ENCODE measurements at regions not wholly inside any gene's neighbourhood (a gene's known extent, or its start where the extent isn't known, plus 50 kb on each side); places are given as distances from the start of the nearest gene placed in this dataset.

- no peak for ATAC-seq
- H3K27ac Mint-ChIP-seq, result no peak overlapping the region
- no peaks in the 10 kb centered on the region for H3K36me3 Mint-ChIP-seq (ENCODE audit: low read depth)
- CTCF ChIA-PET, result no interaction called here
- no peaks in the 10 kb centered on the region for H3K4me1 Mint-ChIP-seq (ENCODE audit: low read depth)
- no peaks in the 10 kb centered on the region for H3K9me3 Mint-ChIP-seq
- H3K27me3 Mint-ChIP-seq, result peaks cover 3% of the 10 kb centered on the region
- H3K4me3 Mint-ChIP-seq, result no peak overlapping the region
- no peak for DNase-seq
- intact Hi-C loops (cut with micrococcal nuclease), result no loop called here
- POLR2A ChIA-PET, result no interaction called here
- no peak for TF ChIP-seq CTCF (IDR thresholded peaks at IDR 0.05)
These were observed 146.8 kb upstream of the DAPK1 start for GRCh38 chr9:87350915-87351314.

DNA sequence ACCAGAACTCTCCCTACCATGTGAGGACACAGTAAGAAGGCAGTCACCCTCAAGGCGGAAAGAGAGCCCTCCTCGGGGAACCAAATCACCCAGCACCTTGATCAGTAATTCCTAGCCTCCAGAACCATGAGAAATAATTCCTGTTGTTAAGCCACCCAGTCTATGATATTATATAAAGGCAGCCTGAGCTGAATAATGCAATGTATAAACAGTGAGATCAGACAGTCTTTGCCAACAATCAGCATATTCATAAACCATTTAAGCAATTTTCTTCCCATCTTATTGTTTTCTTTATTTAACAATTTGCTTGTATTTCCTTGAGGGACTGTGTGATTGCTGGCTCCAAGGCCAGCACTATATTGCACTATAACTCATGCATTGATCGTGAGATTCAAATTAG is 144.4 kb upstream of the DAPK1 start:
- H3K27ac Mint-ChIP-seq, result no peak overlapping the region
- no peaks in the 10 kb centered on the region for H3K4me1 Mint-ChIP-seq (ENCODE audit: low read depth)
- H3K27me3 Mint-ChIP-seq, result no peaks in the 10 kb centered on the region
- H3K9me3 Mint-ChIP-seq, result no peaks in the 10 kb centered on the region
- intact Hi-C loops (cut with micrococcal nuclease), result no loop called here
- no peak for TF ChIP-seq CTCF (IDR thresholded peaks at IDR 0.05)
- DNase-seq, result no peak
- H3K36me3 Mint-ChIP-seq (ENCODE audit: low read depth), result no peaks in the 10 kb centered on the region
- ATAC-seq, result no peak
- ChIA-PET POLR2A (no interaction called here), CTCF (no interaction called here)
- no peak overlapping the region for H3K4me3 Mint-ChIP-seq

GRCh38 chr9:87354147-87354546 is 143.5 kb upstream of the DAPK1 start:
- H3K9me3 Mint-ChIP-seq, result no peaks in the 10 kb centered on the region
- CTCF ChIA-PET, result no interaction called here
- ATAC-seq (no peak), DNase-seq (no peak)
- H3K4me3 Mint-ChIP-seq, result no peak overlapping the region
- POLR2A ChIA-PET, result no interaction called here
- no peak for TF ChIP-seq CTCF (IDR thresholded peaks at IDR 0.05)
- intact Hi-C loops (cut with micrococcal nuclease), result no loop called here
- H3K27ac Mint-ChIP-seq, result no peak overlapping the region
- no peaks in the 10 kb centered on the region for H3K27me3 Mint-ChIP-seq
- H3K4me1 Mint-ChIP-seq (ENCODE audit: low read depth), result no peaks in the 10 kb centered on the region
- no peaks in the 10 kb centered on the region for H3K36me3 Mint-ChIP-seq (ENCODE audit: low read depth)

- Mint-ChIP-seq H3K27me3 (peaks cover 3% of the 10 kb centered on the region), H3K4me3 (no peak overlapping the region), H3K4me1 (ENCODE audit: low read depth) (no peaks in the 10 kb centered on the region), H3K36me3 (ENCODE audit: low read depth) (no peaks in the 10 kb centered on the region), H3K9me3 (no peaks in the 10 kb centered on the region), H3K27ac (no peak overlapping the region)
- CTCF ChIA-PET, result no interaction called here
- ATAC-seq (no peak), DNase-seq (no peak)
- intact Hi-C loops (cut with micrococcal nuclease), result no loop called here
- POLR2A ChIA-PET, result no interaction called here
- no peak for TF ChIP-seq CTCF (IDR thresholded peaks at IDR 0.05)
These were observed 140.1 kb upstream of the DAPK1 start for GRCh38 chr9:87357600-87357999.

- CTCF ChIA-PET, result no interaction called here
These were observed 138.4 kb upstream of the DAPK1 start for GRCh38 chr9:87359264-87359663.

More at GRCh38 chr9:87359264-87359663, 138.4 kb upstream of the DAPK1 start:
- Mint-ChIP-seq H3K4me1 (ENCODE audit: low read depth) (no peaks in the 10 kb centered on the region), H3K36me3 (ENCODE audit: low read depth) (no peaks in the 10 kb centered on the region), H3K4me3 (no peak overlapping the region), H3K9me3 (no peaks in the 10 kb centered on the region), H3K27ac (no peak overlapping the region), H3K27me3 (peaks cover 3% of the 10 kb centered on the region)
- intact Hi-C loops (cut with micrococcal nuclease), result no loop called here
- POLR2A ChIA-PET, result no interaction called here
- TF ChIP-seq CTCF (IDR thresholded peaks at IDR 0.05), result no peak
- ATAC-seq (no peak), DNase-seq (no peak)

All from activated CD8-positive, alpha-beta T cell treated with anti-CD3 and anti-CD28 coated beads for 36 hours (primary cell).